Activated CD4-positive, alpha-beta memory T cell treated with anti-CD3 and anti-CD28 coated beads, Interleukin-2, amount 10 ng/mL, durations not matched to agents 7 days and 5 days (primary cell): ENCODE measurements at regions not wholly inside any gene's neighbourhood (a gene's known extent, or its start where the extent isn't known, plus 50 kb on each side); places are given as distances from the start of the nearest gene placed in this dataset.

Experiments
- CTCF ChIA-PET: fragments of 350-600 bp; sonication (Branson Sonifier 250); formaldehyde crosslinking; loops from one replicate; lab custom pipeline; 2021; ENCODE audit warnings: antibody characterized with exemption, inconsistent platforms; lab: Charles Lee
- POLR2A ChIA-PET: fragments of 350-600 bp; sonication (Branson Sonifier 250); formaldehyde crosslinking; loops from one replicate; lab custom pipeline; 2021; ENCODE audit warnings: antibody characterized with exemption; lab: Charles Lee
- DNase-seq: peaks from one replicate; pipeline ENCODE4 v3.0.0-alpha.2; 2020
- H3K27ac Mint-ChIP-seq: one replicate; pipeline ENCODE4 v1.8.0; 2021; ENCODE audit warnings: mild to moderate bottlenecking, mixed read lengths
- H3K27me3 Mint-ChIP-seq: one replicate; pipeline ENCODE4 v1.8.0; 2021; ENCODE audit warnings: mixed read lengths
- H3K36me3 Mint-ChIP-seq: one replicate; pipeline ENCODE4 v1.8.0; 2021; ENCODE audit warnings: low read depth, mixed read lengths
- H3K4me1 Mint-ChIP-seq: one replicate; pipeline ENCODE4 v1.8.0; 2021; ENCODE audit warnings: mixed read lengths
- H3K4me3 Mint-ChIP-seq: one replicate; pipeline ENCODE4 v1.8.0; 2021; ENCODE audit warnings: mild to moderate bottlenecking, mixed read lengths
- H3K9me3 Mint-ChIP-seq: one replicate; pipeline ENCODE4 v1.8.0; 2021; ENCODE audit warnings: mixed read lengths

GRCh38 chr2:156383798-156384197 lies 51.3 kb upstream of the NR4A2 start:
- POLR2A ChIA-PET, result no interaction called here
- H3K36me3 Mint-ChIP-seq, result no peaks in the 10 kb centered on the region
- DNase-seq, result no peak
- H3K4me1 Mint-ChIP-seq, result peaks cover 9% of the 10 kb centered on the region
- peaks cover 6% of the 10 kb centered on the region for H3K27me3 Mint-ChIP-seq
- H3K27ac Mint-ChIP-seq, result no peak overlapping the region
- CTCF ChIA-PET, result no interaction called here
- no peaks in the 10 kb centered on the region for H3K9me3 Mint-ChIP-seq
- no peak overlapping the region for H3K4me3 Mint-ChIP-seq

DNA sequence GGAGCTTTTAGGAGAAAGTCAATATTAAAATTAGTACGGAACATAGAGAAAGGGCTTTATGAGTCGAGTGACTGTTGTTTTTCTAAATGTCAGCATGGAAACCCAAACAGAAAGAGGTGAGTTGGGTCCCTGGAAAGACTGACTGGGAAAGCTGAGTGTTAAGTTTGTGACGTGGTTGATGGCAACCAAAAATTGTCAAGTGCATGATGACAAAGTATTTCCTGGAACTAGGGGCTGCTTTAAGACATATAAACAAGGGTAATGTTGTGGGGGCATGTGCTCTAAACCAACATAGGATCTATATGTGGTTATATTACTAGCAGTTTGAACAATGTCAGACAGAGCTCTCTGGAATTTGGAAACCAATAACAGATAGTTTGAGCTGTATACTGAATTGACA lies 50.9 kb upstream of the GPD2 start:
- H3K36me3 Mint-ChIP-seq, result no peaks in the 10 kb centered on the region
- ChIA-PET POLR2A (interaction anchor here (0.8 to 1.6 kb wide), 3 partner anchors 15 to 51 kb away, joined by 3 to 5 read pairs (median 4); no protein-coding TSS in a partner anchor), CTCF (no interaction called here)
- H3K4me3 Mint-ChIP-seq, result no peak overlapping the region
- DNase-seq, result no peak
- H3K4me1 Mint-ChIP-seq, result peaks cover 9% of the 10 kb centered on the region
- H3K27ac Mint-ChIP-seq, result no peak overlapping the region
- H3K27me3 Mint-ChIP-seq, result peaks cover 6% of the 10 kb centered on the region
- no peaks in the 10 kb centered on the region for H3K9me3 Mint-ChIP-seq
